HG02588 (cell line): ENCODE measurements at regions not wholly inside any gene's neighbourhood (a gene's known extent, or its start where the extent isn't known, plus 50 kb on each side); places are given as distances from the start of the nearest gene placed in this dataset.
"Not testable (repeated sequence)": the region's sequence is repeated elsewhere in the genome, so short reads cannot be mapped to it uniquely, and the experiment has no call there.

ENCODE experiments used
- ATAC-seq: cut with Tn5 transposase; IDR thresholded peaks from one replicate; pipeline ENCODE4 v1.9.1; 2021; ENCODE audit warnings: mild to moderate bottlenecking, moderate library complexity; ENCODE audit not compliant: unreplicated experiment

GRCh38 chr15:62218841-62219240, 53.8 kb upstream of the C2CD4B start:
- ATAC-seq: no peak

- ATAC-seq: no peak
Observed at GRCh38 chr15:62219799-62220198, 54.7 kb upstream of the C2CD4B start.

DNA sequence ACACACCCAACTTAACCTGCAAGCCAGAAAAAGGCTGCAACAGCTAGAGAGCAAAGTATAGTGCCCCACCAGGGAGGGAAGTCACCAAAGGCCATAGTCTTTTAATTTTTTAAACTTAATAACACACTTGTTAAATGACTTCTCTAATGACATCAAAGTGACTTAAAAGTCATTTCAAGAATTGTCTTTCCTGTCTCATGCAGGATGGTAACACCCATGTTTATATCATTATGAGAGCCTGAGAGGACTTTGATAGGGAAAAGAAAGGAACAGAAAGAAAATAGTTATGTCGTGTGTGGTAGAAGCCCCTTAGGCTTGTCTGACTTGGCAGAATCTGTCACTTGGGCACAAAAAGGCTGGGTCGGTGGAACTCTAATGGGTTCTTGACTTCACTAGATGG, 57.9 kb upstream of the C2CD4B start:
- no peak for ATAC-seq

- ATAC-seq: no peak
Observed at GRCh38 chr15:62228604-62229003, 63.5 kb upstream of the C2CD4B start.

DNA sequence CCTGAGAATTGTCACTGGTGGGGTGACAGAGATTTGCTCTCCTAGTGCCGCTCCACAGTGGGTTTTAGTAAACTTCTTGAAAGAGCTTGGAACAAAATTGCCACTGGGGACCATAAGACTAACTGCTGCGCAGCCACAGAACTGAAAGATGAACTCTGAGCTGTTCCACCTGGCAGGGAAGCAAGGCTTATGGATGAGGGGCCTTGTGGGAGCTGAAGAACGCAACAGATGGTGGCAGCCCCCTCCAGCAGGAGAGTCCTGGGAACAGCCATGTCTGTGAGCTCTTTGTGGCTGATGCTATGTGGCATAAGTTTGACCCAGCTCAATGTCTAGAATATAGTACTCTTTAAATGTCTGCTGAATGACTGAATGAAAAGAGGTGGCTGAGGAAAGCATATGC, 66.8 kb upstream of the C2CD4B start:
- no peak for ATAC-seq

- no peak for ATAC-seq
Observed at GRCh38 chr15:62240121-62241096, 75.3 kb upstream of the C2CD4B start.

DNA sequence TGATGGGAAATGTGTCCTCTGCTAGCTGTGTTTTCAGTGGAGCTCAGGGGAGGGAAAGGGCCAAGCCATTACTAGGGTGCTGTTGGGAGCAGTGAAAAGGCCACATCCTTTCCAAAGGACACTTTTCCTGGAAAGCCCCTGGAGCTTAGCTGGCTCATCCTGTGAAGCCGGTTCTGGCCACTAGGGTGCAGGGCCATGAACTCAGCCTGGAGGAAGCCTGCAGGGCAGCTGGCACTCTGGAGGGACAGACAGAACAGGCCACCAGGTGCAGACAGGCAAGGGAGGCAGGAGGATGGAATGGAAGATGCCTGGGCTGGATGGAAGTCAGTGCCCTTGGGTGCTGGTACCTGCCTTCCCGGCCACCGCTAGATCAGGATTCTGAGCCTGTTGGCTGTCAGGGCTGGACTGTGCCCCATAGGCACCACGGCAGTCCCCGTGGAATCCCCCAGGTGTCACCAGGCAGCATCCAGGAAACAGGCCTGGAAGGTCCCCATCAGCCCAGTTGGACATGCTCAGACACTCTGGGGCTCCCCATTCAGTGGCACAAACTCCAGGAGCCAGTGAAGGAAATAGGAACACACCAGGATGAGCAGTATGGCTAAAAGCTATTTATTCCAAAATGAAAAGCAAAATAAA, 76.2 kb upstream of the C2CD4B start:
- no peak for ATAC-seq

DNA sequence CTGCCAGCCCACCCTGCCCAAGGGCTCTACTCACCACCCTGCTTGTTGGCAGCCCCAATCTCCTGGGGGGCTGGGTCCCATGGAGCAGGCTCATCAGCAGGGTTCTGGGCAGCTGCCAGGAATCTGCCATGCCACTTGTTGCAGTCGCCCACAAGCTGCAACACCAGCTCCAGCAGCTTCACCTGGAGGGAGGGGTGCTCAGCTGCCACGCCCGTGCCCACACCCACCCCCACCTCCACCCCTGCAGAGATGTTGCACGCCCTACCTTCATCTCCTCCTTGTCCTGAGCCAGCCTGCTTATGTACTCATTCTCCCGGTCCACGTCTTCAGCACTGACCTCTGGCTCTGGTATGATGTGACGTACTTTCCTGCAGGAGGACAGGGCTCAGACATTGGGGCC, 77.9 kb upstream of the C2CD4B start:
- no peak for ATAC-seq

GRCh38 chr15:62244762-62245161, 79.7 kb upstream of the C2CD4B start:
- ATAC-seq: no peak

- no peak for ATAC-seq
Observed at GRCh38 chr15:62248277-62248984, 83.3 kb upstream of the C2CD4B start.

- ATAC-seq: no peak
Observed at GRCh38 chr15:62249501-62249900, 84.4 kb upstream of the C2CD4B start.

DNA sequence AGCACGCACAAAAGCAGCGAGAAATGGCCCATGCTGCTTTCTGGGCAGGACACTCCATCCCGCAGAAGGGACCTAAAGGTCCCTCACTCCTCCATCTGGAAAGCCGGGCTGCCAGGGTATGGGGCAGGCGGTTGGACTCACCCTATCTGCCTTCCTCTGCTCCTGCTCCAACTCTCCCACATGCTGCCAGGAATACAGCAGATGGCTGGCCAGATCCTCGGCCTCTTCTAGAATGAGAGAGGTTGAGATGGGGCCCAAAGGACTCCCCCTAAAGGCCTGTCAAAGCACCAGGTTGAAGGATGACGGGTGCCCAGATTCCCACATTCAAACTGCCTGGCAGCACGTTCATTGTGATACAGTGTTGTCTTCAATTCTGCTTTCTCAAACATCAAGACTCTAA, 85.1 kb upstream of the C2CD4B start:
- no peak for ATAC-seq

GRCh38 chr15:62250978-62251377, 85.9 kb upstream of the C2CD4B start:
- ATAC-seq: no peak

DNA sequence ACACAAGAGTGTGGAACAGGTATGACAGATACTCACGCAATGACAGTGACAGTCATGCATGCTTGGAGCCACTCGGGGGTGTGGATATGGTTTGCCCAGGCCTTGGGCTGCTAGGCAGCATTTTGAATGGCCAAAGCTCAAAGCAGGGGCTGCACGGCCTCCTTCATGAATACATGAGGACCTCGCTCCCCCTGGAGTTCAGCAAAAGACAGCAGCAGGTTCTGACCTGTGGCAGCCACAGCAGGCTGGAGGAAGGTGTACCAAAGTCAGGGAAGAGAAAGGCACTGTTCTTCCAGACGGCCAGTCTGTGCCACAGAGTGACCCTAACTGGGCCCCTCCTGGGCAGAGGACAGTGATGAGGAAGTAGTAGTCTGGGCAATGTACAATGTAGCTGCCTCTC, 88.2 kb upstream of the C2CD4B start:
- no peak for ATAC-seq

DNA sequence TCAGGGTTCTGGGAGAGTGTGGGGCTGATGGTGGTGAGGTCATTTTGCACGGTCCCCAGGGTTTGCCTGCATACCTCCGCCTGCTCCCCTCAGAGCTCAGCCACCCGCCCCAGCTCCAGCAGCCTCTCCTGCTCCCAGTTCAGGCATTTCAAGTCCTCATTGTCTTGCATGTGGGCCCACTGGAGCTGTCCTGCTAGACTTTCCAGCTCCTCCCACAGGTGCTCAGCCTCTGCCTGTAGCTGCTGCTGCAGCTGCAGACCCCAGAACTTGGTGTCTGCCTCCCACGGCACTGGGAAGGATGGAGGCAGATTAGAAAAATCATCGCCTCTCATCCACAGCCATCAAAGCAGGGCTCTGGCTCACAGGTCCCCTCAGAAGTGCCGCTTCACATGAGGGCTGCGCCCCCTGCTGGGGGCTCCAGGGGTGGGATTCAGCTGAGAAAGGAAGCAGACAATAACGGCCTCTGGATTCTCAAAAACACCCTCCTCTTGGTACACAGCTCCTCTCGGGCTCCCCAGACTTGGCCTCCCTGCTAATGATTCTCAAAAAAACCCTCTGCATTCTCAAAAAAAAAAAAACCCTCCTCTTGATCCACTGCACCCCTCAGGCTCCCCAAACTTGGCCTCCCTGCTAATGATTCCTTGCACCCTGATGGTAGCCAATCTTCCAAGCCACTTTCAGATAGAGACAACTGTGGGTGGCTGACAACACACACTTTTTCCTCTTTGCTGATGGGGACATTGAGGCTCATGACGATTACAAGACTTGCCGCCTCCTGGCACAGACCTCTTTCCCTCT, 89.3 kb upstream of the C2CD4B start:
- no peak for ATAC-seq

DNA sequence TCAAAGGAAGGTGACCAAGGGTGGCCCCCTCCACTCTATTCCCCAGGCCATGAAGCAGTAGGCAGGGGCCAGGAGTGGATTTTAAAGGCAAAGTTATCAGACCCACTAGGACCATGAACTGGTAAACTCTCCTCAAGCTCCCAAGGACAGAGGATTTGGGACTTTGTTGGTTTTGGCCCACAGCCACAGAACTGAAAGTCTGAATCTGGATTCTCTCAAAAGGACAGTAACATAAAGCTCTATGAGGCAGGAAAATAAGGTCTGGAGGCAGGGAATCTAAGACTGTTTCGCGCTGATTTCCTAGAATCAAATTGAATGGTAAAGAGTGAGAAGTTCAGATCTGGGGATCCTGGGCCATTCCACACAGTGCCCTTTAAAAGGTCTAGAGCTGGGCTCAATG, 91.3 kb upstream of the C2CD4B start:
- ATAC-seq: not testable (repeated sequence)

GRCh38 chr15:62257996-62258521, 93.0 kb upstream of the C2CD4B start:
- ATAC-seq: no peak

DNA sequence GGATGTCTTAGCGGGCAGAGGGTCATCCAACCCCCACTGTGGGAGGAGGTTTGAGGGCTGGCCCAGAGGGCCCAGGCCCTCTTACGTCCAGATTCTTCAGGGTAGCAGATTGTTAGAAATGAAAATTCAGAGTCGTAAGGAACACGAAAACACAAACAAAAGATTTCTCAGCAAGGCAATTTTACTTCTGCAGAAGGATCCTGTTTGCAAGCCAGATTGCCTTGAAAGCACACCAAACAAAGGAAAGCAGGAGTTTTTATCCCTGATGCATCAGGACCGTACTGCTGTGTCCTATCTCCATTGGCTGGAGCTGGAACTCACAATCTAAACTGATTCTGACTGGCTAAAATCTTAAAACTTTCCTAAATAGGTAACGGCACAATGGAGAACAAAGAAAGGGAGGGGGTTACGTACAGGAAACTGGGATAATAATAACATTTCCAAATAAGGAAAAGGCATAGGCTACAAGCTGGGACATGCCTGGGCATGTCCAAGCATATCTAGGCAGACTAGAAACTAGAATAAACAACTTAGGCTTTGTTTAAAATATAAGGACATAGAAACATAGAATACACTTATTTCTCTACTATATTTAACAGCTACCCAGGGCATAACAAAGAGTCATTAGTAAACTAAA, 97.3 kb upstream of the C2CD4B start:
- ATAC-seq: no peak

DNA sequence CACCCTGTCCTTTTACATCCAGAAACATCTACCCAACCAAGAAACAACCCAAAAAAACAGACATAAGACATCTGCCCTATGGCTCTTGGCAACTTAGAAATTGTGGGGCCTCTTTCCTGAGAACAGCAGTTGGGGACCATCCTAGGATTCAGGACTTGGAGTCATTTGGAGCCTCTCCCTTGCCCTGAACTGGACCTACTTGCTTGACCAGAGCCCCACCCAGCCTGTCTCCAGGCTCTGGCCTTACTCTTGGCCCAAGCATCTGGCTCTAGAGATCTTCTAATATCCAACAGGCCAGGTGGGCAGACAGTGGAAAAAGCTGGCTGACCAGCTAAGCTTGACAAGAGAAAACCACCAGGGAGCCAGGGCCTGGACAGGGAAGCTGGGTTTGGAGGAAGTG, 99.1 kb upstream of the C2CD4B start:
- no peak for ATAC-seq

GRCh38 chr15:62269504-62269903, 104.4 kb upstream of the C2CD4B start:
- ATAC-seq: no peak
